MG63 (cell line): ENCODE measurements at regions not wholly inside any gene's neighbourhood (a gene's known extent, or its start where the extent isn't known, plus 50 kb on each side); places are given as distances from the start of the nearest gene placed in this dataset.

Source experiments
- DNase-seq: peaks from one replicate; pipeline ENCODE4 v3.0.0-alpha.2; 2020
- H3K27me3 ChIP-seq: fragments of 250-450 bp; sonication (Bioruptor Pico); 2 replicates; pipeline ENCODE4 v1.5.1; 2020; ENCODE audit warnings: mild to moderate bottlenecking, moderate library complexity
- H3K36me3 ChIP-seq: fragments of 250-450 bp; sonication (Bioruptor Pico); 2 replicates; pipeline ENCODE4 v1.5.1; 2020; ENCODE audit warnings: mild to moderate bottlenecking, moderate library complexity
- H3K4me3 ChIP-seq: fragments of 250-450 bp; sonication (Bioruptor Pico); 2 replicates; pipeline ENCODE4 v1.5.1; 2020; ENCODE audit warnings: mild to moderate bottlenecking, moderate library complexity
- H3K9me3 ChIP-seq: fragments of 250-450 bp; sonication (Bioruptor Pico); 2 replicates; pipeline ENCODE4 v1.5.1; 2020; ENCODE audit warnings: mild to moderate bottlenecking, moderate library complexity

DNA sequence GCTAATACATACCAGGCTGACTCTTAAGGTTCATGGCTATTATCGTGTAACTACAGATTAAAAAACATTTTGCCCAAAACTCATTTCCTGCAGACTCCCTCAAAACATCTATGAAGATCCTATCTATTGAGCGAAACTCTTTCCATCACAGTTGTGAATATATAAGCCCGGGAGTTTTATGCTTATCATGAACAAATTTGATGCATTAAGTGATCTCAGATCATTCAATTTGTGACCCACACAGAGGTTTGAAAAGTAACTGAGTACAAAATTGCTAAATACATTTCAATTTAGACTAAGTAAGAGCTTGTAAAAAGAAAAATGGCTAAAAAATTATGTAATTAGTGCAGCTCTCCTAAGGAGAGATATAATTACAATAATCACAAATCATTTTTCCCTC is 1228.8 kb upstream of the TENM4 start:
- DNase-seq, result no peak
- Histone ChIP-seq H3K9me3 (no peaks in the 10 kb centered on the region), H3K36me3 (no peaks in the 10 kb centered on the region), H3K27me3 (no peaks in the 10 kb centered on the region; the same call in 1 of the 2 replicates), H3K4me3 (no peak overlapping the region)

DNA sequence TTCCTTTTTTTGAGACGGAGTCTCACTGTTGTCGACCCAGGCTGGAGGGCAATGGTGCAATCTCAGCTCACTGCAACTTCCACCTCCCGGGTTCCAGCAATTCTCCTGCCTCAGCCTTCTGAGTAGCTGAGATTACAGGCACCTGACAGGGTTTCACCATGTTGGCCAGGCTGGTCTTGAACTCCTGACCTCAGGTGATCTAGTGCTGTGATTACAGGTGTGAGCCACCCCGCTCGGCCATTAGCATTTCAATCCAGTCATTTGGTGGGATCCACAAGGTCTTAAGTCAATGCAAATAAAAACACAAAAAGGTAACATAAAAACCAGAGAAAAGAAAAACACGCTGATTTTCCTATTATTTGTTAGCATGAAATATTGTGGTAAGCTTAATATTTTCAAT is 1227.2 kb upstream of the TENM4 start:
- Histone ChIP-seq H3K27me3 (no peaks in the 10 kb centered on the region; the same call in 1 of the 2 replicates), H3K36me3 (no peaks in the 10 kb centered on the region), H3K4me3 (no peak overlapping the region), H3K9me3 (no peaks in the 10 kb centered on the region)
- no peak for DNase-seq

DNA sequence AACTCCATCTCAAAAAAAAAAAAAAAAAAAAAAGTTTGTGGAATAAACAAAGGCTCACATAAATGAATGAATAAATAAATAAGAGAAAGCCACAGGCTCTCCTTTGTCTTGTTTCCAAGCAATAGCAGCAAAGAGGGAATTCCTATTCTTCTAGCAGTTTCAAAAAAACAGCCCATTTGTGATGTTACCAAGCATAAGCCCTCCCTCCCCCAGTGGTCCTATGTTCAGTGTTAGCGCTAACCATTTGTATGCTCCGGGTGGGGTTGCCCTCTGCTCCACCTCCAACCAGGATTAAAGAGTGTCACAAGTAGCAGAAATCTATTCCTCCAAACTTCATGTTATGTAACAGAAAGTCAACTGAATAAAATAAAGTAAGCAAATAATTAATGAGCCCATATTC is 1215.0 kb upstream of the TENM4 start:
- Histone ChIP-seq H3K9me3 (no peaks in the 10 kb centered on the region), H3K4me3 (no peak overlapping the region), H3K36me3 (no peaks in the 10 kb centered on the region), H3K27me3 (no peaks in the 10 kb centered on the region)
- no peak for DNase-seq

DNA sequence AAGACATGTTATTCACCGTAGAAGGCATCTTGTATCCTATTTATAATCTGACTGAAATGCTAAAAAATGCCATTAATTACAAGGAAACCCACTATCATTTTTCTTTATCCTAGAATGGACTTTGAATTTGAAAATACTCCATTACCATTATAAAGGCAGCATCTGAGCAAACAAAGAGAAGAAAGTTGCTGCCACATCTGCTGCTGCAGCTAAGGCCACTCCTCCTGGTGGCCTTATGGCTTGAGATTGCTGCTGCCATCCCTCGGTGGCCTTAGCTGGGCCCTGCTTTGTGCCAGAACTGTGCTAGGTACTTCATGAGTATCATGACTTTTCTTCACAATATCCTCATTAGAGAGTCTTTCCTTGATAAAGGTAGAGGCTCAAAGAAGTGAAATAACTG is 1210.1 kb upstream of the TENM4 start:
- Histone ChIP-seq H3K4me3 (no peak overlapping the region), H3K9me3 (no peaks in the 10 kb centered on the region), H3K27me3 (no peaks in the 10 kb centered on the region), H3K36me3 (no peaks in the 10 kb centered on the region)
- no peak for DNase-seq

DNA sequence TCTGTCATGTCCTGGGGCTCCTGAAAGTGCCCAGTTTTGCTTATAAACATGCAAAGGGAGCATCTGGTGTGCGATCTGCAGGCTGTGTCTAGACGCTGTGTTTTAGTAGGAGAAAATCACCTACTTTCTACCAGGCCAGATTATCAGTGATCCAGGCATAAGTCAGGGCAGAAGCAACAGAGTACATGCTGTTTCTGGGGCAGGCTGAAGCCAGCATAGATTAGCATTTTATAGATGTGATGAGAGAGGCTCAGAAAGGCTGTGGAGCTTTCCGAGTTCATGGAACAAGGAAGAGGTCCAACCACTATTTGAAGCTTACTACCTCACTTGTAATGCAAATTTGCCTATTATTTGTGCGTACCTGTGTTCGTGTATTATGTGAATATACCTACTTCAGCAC is 1208.4 kb upstream of the TENM4 start:
- no peaks in the 10 kb centered on the region for H3K9me3 ChIP-seq
- no peaks in the 10 kb centered on the region for H3K36me3 ChIP-seq
- no peak overlapping the region for H3K4me3 ChIP-seq
- DNase-seq, result no peak
- no peaks in the 10 kb centered on the region for H3K27me3 ChIP-seq

DNA sequence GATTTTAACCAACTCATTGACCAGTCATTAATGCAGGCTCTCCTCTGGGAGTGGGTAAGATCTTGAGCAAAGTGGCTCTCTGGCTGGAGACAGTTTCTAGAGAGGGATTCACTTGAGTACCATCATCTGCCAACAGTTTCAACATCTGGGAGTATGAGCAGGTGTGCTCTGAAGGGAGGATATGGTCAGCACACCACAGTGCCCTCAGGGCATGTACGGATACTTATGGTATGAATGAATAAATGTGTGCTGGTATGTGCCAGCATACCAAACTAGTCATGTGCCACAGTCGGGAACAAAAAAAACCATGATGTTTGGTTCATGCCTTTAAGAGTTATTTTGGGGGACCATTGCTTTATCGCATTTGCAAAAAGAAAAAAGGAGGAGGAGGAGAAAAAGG is 1197.5 kb upstream of the TENM4 start:
- DNase-seq, result no peak
- no peaks in the 10 kb centered on the region for H3K9me3 ChIP-seq
- H3K4me3 ChIP-seq, result no peak overlapping the region
- no peaks in the 10 kb centered on the region for H3K36me3 ChIP-seq
- H3K27me3 ChIP-seq, result no peaks in the 10 kb centered on the region

DNA sequence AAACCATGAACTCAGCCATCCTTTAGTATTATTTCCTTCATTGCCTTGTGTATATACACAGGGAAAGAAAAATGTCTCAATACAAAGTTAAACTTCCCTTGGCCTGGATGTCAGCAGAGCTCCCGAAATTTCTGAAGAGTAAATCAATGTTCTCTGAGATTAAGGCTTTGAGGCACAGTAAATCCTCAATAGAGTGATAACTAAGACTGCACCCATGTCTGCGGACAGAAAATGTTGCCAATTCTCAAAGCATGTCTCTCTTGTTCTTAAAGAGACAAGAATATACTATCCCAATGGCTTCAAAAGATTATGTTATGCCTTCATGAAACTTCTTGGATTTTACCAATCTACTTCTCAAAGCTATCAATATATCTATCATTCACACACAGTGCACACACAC is 1196.7 kb upstream of the TENM4 start:
- DNase-seq, result no peak
- Histone ChIP-seq H3K27me3 (no peaks in the 10 kb centered on the region), H3K9me3 (no peaks in the 10 kb centered on the region), H3K4me3 (no peak overlapping the region), H3K36me3 (no peaks in the 10 kb centered on the region)

DNA sequence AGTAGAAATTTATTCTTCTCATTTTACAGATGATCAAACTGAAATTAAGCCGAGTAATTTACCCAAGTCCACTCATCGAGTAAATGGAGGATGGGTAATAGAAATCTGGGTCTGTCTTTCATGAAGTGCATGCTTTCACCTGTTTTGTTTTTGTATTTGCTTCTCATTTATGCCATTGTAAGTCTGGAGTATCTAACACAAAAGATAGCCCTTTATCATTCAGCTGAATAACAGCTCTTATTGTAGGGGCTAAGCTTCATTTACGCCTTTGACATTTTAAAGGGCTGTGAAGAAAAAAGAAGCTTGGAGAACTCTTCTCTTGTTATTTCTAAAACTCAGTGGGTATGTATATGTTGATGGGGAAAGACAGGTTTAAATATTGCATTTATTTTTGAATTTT is 1196.2 kb upstream of the TENM4 start:
- Histone ChIP-seq H3K9me3 (no peaks in the 10 kb centered on the region), H3K36me3 (no peaks in the 10 kb centered on the region), H3K4me3 (no peak overlapping the region), H3K27me3 (no peaks in the 10 kb centered on the region)
- no peak for DNase-seq

DNA sequence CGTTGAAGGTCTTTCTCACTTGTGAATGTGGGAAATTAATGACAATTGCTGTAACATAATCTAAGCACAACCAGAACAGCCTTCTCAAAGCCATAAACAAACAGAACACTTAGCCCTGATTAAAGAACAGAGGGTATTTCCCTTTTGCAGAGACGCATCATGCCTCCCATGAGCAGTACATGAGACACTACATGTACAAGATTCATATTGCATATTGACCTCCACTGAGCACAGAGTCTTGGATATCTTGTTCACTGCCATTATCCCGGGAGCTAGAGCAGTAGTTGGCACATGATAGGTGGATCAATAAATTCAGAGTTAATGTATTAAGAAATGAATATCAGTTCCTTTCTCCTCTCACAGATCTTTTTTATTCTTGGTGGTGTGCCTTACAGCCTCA is 1194.3 kb upstream of the TENM4 start:
- Histone ChIP-seq H3K9me3 (no peaks in the 10 kb centered on the region), H3K4me3 (no peak overlapping the region), H3K36me3 (no peaks in the 10 kb centered on the region), H3K27me3 (no peaks in the 10 kb centered on the region)
- no peak for DNase-seq

DNA sequence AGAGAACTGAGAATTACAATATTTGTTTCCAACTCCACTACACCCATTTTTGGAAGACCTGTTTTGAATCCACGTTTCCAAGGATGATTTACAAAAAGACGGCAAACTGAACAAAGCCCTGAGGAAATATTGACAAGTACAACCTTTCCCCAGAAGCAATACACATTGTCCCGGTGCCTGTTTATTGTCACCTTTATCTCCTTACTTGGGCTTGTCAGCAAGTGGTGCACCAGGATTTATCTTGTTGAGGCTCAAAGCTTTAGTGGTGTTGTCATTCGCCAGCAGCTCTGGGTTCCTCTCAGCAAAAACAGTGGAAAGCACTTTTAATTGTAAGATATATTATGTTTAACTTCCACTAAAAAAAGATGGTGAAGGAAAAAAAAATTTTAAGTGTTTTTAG is 1191.9 kb upstream of the TENM4 start:
- H3K4me3 ChIP-seq, result no peak overlapping the region
- no peak for DNase-seq
- H3K27me3 ChIP-seq, result no peaks in the 10 kb centered on the region
- no peaks in the 10 kb centered on the region for H3K36me3 ChIP-seq
- no peaks in the 10 kb centered on the region for H3K9me3 ChIP-seq

DNA sequence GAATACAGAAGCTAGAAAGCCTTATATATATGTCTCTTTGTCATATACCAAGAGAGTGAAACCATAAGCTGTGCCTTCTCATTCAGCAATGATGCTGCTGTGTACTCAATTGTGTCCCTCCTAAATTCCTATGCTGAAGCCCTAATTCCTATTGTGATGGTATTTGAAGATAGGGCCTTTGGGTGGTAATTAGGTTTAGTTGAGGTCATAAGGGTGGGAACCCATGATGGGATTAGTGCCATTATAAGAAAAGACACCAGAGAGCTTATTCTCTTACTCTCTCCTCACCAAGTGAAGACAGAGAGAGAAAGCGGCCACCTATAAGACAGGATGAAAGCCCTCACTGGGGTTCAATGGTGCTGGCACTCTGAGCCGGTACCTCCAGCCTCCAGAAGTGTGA is 1191.3 kb upstream of the TENM4 start:
- no peaks in the 10 kb centered on the region for H3K27me3 ChIP-seq
- no peak for DNase-seq
- H3K9me3 ChIP-seq, result no peaks in the 10 kb centered on the region
- no peaks in the 10 kb centered on the region for H3K36me3 ChIP-seq
- no peak overlapping the region for H3K4me3 ChIP-seq

DNA sequence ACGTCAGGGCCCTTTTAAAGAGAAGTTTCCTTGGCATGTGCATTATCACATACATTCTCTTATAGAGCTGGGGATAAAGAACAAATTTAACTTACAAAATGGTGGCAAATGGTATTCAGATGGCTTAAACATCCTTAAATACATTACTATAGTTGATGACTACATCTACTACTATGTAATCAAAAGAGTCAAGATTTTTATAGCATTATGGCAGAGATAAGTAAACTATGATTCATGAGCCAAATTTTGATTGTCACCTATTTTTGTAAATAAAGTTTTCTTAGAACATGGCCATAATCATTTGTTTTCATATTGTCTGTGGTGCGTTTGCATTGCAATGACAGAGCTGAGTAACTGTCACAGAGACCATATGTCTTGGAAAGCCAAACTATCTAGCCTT is 1188.6 kb upstream of the TENM4 start:
- Histone ChIP-seq H3K9me3 (no peaks in the 10 kb centered on the region), H3K27me3 (no peaks in the 10 kb centered on the region), H3K4me3 (no peak overlapping the region), H3K36me3 (no peaks in the 10 kb centered on the region)
- DNase-seq, result no peak

DNA sequence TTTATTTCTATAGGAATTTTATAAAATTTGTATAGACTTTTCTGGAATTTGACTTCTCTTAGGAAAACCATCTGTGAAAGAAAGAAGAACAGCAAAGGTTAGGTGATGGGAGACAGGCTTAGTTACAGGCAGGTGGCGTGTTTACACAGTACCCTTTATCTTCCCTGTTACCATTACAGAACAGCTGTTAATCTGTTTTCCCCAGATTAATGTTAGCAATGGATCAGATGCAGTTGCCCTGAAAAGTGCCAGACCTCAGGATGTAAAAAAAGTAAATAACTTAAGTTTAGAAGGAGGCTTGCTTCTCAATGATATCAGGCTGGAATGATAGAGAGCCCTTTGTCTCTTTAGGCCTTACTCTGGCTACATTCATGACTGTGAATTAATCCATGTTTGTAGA is 1186.5 kb upstream of the TENM4 start:
- H3K27me3 ChIP-seq, result no peaks in the 10 kb centered on the region
- no peak for DNase-seq
- no peaks in the 10 kb centered on the region for H3K9me3 ChIP-seq
- H3K36me3 ChIP-seq, result no peaks in the 10 kb centered on the region
- H3K4me3 ChIP-seq, result no peak overlapping the region

DNA sequence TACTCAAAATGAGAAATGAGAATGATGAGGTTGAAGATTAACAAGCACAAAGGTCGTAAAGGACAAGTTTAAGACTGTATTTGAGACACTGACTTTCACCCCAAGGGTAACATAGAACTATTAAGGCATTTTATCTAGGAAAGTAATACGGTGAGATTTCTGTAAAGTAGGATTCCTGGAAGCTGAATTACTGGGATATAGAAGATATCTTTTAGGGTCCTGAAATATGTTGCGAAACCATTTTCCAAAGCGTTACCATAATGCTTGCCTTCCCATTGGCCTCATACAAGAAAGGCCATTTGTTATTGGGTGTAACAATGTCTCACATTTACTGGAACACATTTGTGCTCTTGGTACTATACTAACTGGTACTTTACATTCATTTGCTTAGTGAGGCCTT is 1185.9 kb upstream of the TENM4 start:
- Histone ChIP-seq H3K27me3 (no peaks in the 10 kb centered on the region), H3K4me3 (no peak overlapping the region)
- no peak for DNase-seq

DNA sequence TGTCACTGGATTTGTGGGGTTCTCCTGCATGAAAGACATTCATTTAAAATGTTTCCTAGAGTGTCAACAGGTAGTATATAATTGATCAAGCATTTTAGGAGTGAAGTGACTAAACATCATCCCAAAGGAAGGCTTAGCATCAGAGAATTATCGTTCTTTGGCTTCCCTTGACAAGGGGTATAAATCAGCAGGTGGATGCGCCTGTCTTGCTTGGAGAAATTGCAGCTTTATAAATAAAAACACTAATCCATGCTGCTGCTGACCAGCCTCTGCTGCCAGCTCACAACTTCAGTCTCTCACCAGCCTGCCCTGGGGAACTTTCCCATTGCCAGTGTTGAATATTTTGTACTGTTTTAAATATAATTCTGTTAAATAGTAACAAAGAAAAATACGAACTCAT is 1184.7 kb upstream of the TENM4 start:
- Histone ChIP-seq H3K36me3 (no peaks in the 10 kb centered on the region), H3K4me3 (no peak overlapping the region), H3K27me3 (no peaks in the 10 kb centered on the region), H3K9me3 (no peaks in the 10 kb centered on the region)
- DNase-seq, result no peak

More for the DNA sequence above, 1185.9 kb upstream of the TENM4 start:
- Histone ChIP-seq H3K9me3 (no peaks in the 10 kb centered on the region), H3K36me3 (no peaks in the 10 kb centered on the region)

DNA sequence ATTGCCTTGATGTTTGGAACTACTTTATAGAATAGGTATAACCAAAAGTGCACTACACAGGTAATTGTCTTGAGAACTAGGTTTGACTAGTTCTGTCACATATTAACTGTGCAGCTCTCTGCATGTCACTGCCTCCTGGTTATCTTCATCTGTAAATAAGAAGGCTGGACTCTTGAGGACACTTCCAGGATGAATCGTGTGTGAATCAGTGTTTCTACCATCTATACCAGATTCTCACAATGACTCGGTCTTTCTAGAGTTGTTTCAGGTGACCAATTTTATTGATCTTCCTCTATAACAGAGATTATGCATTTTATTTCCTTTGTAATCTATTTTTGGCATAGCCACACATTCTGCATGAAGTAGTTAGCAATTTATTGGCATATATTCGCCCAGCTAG is 1181.0 kb upstream of the TENM4 start:
- no peaks in the 10 kb centered on the region for H3K36me3 ChIP-seq
- no peak for DNase-seq
- no peak overlapping the region for H3K4me3 ChIP-seq
- H3K27me3 ChIP-seq, result no peaks in the 10 kb centered on the region
- H3K9me3 ChIP-seq, result no peaks in the 10 kb centered on the region

DNA sequence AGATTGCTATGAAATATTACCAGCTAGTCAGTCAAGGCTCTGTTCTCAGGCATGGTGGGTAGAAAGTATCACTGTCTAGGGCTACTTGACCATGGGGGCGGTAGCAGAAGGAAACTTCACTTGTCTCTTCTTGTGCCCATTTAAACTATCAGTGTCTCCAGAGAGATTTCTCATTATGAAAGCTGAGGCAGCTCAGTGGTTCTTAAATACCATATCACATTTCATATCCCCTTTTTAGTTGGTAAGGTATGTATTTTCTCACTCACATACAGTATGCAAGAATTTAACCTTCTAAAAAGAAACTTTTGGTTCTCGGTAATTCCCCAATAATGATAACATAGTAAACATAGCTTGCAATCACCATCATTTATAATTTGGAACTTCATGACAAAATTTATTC is 1180.0 kb upstream of the TENM4 start:
- Histone ChIP-seq H3K36me3 (no peaks in the 10 kb centered on the region), H3K27me3 (no peaks in the 10 kb centered on the region), H3K4me3 (no peak overlapping the region), H3K9me3 (no peaks in the 10 kb centered on the region)
- DNase-seq, result no peak

DNA sequence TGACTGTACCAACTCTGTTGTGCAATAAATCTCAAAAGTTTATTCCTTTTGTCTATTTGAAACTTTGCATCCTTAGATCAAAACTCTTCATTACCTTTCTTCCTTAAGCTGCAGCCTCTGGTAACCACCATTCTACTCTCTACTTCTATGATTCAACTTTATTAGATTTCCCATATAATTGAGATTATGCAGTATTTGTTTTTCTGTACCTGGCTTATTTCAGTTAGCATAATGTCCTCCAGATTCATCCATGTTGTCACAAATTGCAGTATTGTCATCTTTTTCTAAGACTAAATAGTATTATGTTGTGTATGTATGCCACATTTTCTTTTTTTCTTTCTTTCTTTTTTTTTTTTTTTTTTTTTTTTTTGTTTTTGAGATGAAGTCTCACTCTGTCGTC is 1176.3 kb upstream of the TENM4 start:
- H3K27me3 ChIP-seq, result no peaks in the 10 kb centered on the region
- no peaks in the 10 kb centered on the region for H3K9me3 ChIP-seq
- H3K4me3 ChIP-seq, result no peak overlapping the region
- no peak for DNase-seq
- no peaks in the 10 kb centered on the region for H3K36me3 ChIP-seq

DNA sequence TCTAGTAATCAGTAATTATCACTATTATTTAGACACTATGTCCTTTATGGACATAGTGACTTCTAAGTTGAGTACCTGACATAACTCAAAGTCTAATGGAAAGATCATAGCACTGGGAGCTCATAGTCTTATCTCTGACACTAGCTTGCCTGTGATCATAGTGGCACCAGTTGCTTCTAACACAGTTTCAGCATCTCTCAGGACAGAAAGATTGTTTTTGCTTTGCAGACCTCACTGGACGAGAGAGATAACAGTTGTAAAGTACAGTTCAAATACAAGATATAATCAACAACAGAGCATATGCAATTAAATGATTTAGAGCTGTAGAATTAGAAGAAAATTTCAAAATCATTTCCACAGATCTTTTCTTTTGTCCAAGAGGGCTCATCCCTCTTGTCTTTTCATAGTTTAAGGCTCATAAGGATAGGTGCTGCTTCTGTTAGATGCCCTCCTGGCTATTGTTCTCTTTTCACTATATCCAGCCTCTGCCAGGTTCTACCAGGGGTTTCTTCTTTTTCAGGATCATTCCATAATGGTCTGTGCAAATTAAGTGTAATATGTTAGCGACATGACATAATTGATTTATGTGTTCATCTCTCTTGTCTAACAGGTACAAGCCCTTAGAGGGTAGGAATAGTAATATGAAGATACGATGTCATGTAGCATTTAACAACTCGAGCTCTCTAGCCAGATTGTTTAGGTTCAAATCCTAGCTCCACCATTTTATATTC is 1175.4 kb upstream of the TENM4 start:
- no peak for DNase-seq
- no peaks in the 10 kb centered on the region for H3K27me3 ChIP-seq
- no peaks in the 10 kb centered on the region for H3K36me3 ChIP-seq

More for the DNA sequence above, 1175.4 kb upstream of the TENM4 start:
- Histone ChIP-seq H3K9me3 (no peaks in the 10 kb centered on the region), H3K4me3 (no peak overlapping the region)
